HEK293 (cell line): ENCODE measurements at regions not wholly inside any gene's neighbourhood (a gene's known extent, or its start where the extent isn't known, plus 50 kb on each side); places are given as distances from the start of the nearest gene placed in this dataset.

Source experiments
- CTCF ChIP-seq: fragments of 450-650 bp; formaldehyde crosslinking; IDR thresholded peaks from 2 replicates; pipeline ENCODE4 v1.5.1; 2016; ENCODE audit warnings: missing biosample characterization, missing genetic modification characterization
- HOXA7 ChIP-seq: sonication (generic); formaldehyde crosslinking; IDR thresholded peaks from 2 replicates; pipeline ENCODE4 v1.8.1; 2022; ENCODE audit warnings: missing genetic modification reagents, borderline replicate concordance
- ZNF501 ChIP-seq: fragments of 450-650 bp; formaldehyde crosslinking; IDR thresholded peaks from 2 replicates; pipeline ENCODE4 v1.5.1; 2016; ENCODE audit warnings: missing biosample characterization, missing genetic modification characterization

GRCh38 chr6:19590501-19591131, 246.6 kb upstream of the ID4 start:
- TF ChIP-seq ZNF501 (tag by site-specific recombination) (no peak), CTCF (tag by site-specific recombination) (no peak), HOXA7 (no peak)
